HG03469 (cell line): ENCODE measurements at regions not wholly inside any gene's neighbourhood (a gene's known extent, or its start where the extent isn't known, plus 50 kb on each side); places are given as distances from the start of the nearest gene placed in this dataset.

Source experiments
- ATAC-seq: cut with Tn5 transposase; IDR thresholded peaks from one replicate; pipeline ENCODE4 v1.9.1; 2021; ENCODE audit warnings: mild to moderate bottlenecking, moderate library complexity, moderate number of reproducible peaks; ENCODE audit not compliant: unreplicated experiment

DNA sequence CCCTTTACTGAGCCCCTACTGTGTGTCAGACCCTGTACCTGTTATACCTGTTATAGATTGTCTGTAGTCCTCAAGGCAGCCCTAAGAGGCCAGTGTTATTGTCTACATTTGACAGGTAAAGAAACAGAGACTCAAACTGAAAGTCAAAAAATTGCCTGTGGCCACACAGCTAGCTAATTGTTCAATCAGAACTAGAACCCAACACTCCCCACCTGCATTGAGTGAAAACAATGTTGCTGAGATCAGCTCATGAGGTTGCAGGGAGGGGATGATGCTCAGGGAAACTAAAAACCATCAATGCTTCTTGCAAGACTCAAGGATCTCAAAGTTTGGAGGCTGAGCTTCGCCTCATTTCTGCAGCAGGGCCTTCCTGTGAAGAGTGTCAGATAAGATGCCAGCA, 109.5 kb upstream of the LMO4 start:
- ATAC-seq: no peak

- no peak for ATAC-seq
Observed at GRCh38 chr1:87219626-87220025, 109.1 kb upstream of the LMO4 start.

- ATAC-seq: no peak
Observed at GRCh38 chr1:87220993-87221392, 107.7 kb upstream of the LMO4 start.

GRCh38 chr1:87224201-87224600, 104.5 kb upstream of the LMO4 start:
- ATAC-seq: no peak

- ATAC-seq: no peak
Observed at GRCh38 chr1:87225171-87225570, 103.5 kb upstream of the LMO4 start.

GRCh38 chr1:87226341-87226760, 102.3 kb upstream of the LMO4 start:
- no peak for ATAC-seq

DNA sequence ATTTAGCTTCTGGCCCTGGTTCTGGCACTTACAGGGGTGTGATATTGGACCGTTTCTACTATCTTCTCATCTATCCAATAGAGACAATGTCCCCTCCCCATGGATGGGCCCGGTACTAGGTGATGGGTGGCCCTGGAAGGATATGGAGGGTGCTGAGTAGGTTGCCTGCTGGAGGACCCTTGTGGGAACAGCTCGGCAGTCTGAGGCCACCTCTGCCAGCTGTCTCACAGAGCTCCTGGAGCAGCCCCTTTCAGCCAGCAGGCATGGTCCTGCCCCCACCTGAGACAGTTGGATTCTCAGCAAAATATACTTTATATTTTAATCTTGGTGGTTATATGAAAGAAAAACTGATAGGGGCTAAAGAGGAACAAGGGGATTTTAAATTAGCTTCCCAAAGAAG, 101.0 kb upstream of the LMO4 start:
- no peak for ATAC-seq

DNA sequence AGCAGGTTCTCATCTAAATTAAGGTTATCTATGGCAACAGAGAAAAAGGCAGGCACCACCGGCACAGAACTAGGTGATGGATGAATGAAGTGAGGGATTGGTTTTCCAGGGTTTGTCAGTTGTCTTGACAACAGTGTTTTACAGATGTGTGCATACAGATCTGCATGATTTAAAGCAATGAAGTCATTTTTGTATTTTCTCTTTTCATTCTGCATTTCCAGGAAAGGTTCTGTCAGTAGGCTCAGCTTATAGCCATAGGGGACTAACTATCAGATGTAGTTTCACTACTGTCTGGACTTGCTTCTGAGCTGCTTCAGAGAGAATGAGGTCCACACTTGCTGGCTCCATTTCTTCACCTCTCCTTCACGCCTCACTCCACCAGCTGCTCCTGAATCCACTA, 98.2 kb upstream of the LMO4 start:
- no peak for ATAC-seq

DNA sequence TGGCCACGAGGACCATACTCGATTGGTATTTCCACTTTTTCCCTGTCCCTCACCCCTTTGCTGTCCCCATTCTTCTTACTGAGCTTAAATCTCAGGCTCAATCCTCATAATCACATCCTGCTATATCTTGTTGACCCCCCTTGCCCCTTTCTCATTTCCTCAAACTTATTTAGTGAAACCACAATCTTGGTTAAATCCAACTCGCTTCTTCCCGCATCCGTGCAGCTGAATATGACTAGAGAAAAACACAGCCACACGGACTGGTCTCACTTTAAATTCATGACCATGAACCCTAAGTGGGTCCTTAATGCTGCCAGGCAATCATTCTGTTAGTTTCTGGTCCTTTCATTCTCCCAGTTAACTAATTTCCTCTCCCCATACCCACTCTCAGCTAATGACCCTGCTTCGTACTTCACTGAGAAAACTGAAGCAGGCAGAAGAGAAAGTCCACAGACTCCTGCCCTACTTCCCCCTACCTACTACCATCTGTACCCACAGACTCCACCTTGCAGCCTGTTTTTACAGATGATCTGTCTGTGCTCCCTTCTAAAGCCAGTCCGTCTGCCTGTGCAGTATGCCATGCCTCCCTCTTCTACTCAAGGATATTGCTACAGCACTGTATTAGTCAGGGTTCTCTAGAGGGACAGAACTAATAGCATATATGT, 96.8 kb upstream of the LMO4 start:
- no peak for ATAC-seq

- no peak for ATAC-seq
Observed at GRCh38 chr1:87236585-87236984, 92.1 kb upstream of the LMO4 start.

DNA sequence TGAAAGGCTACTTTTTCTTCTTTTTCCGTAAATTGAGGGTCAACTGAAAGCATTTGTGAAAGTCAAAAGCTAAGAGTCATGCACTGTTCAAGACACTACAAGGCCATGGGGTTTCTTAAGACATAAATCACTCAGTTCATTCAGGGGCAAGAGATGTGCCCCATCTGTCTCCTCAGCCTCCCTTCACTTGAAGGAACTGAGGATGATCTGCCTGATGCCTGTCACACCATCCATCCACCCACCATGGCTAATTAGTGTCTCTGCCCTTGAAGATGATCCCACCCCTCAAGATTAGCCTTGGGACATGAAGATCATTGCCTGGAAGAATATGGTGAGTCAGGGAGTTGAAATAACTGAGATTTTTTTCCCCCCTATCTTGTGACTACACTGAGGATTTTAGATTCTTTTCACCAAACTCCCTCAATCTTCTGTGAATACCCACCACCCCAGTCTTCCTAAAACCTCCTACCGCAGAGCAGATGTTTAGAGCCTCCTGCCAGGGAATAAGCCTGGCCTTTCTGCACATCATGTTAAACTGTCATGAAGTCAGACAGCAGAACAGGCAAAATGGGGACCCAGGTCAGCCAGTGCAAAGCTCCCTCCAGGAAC, 88.6 kb upstream of the LMO4 start:
- ATAC-seq: no peak

DNA sequence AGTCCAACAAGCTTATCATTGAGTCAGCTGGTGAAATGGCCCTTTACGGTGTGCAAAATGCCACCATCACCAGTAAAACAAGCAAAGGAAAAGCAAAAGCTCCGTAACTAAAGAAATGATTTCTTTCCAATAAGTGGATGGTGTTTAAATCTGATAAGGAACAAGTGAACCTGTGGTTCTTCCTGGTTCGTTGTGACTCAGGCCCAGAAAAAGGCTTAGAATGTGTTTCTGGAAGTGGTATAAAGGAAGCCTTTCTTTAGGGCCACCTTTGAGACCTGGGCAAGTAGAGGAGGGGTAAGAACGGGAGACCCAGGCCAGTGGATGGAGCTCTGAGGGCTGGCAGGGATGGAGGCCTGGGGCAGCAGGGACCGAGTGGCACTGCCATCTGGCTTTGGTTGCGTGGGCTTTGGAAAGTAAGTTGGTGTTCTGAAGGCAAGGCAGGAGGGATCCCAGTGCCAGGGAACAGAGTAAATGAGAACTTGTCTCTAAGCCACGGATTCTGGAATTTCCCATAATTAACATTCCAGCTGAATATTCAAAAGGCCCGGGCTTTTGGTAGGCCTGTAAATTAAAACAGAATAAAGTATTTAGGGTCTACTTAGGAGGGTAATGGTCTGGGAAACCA, 87.9 kb upstream of the LMO4 start:
- ATAC-seq: no peak

GRCh38 chr1:87242445-87243185, 86.1 kb upstream of the LMO4 start:
- no peak for ATAC-seq

- ATAC-seq: no peak
Observed at GRCh38 chr1:87243573-87243972, 85.1 kb upstream of the LMO4 start.

DNA sequence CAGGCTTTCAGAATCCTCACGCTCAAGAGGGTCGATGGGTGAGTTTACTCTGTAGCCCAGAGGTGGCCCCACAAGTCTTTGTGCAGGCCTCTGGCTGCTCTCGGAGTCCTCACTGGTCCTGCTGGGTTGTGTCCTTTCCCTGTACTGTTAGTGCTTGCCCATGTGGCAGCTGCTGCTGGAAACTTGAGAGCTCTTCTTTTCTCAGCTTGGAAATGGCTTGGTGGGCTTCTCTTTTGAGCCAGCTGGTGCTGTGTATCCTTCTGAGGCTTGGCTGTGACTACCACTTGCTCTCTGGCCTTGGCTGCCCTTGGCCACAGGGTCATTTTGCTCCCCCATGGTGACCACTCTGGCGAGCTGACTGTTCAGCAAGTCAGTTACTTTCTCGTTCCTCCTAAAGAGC, 82.2 kb upstream of the LMO4 start:
- ATAC-seq: no peak

- no peak for ATAC-seq
Observed at GRCh38 chr1:87249803-87250202, 78.9 kb upstream of the LMO4 start.

DNA sequence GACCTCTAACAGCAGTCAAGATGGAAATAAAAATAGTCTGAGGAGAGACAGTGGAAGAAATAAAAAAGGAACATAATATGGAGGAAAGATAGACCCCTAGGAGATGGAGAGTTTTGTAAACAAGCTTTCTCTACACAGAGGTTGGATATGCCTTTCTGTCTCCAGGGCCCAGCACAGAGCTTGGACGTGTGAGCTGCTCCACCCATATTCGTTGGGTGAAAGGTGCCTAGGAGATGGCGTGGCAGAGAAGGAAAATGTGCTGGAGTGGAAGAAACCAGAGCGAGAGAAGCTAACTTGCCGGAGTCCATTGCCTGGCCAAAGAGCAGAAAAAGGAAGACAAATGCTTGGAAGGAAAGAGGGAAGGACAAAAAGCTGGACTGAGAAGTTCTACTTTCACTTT, 78.3 kb upstream of the LMO4 start:
- no peak for ATAC-seq

DNA sequence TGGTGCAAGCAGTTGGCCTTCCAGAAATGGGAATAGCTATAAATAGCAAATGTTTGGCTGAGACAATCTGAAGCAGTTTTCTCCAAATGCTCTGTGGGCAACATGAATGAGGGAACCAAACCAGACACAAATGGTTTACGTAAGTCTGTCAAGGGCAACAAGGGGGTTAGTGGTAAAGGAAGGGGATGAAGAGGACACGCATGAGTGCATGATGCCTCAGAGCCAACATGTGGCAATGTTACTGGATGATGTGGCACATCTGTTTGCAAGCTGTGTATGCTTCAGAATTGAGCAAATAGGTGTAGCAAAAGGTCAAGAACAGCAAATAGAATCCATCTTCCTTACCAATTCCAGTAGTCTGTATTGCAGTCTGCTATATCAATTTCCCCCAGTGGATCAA, 76.3 kb upstream of the LMO4 start:
- no peak for ATAC-seq

- no peak for ATAC-seq
Observed at GRCh38 chr1:87262688-87263087, 66.0 kb upstream of the LMO4 start.

GRCh38 chr1:87263281-87263680, 65.4 kb upstream of the LMO4 start:
- ATAC-seq: no peak

DNA sequence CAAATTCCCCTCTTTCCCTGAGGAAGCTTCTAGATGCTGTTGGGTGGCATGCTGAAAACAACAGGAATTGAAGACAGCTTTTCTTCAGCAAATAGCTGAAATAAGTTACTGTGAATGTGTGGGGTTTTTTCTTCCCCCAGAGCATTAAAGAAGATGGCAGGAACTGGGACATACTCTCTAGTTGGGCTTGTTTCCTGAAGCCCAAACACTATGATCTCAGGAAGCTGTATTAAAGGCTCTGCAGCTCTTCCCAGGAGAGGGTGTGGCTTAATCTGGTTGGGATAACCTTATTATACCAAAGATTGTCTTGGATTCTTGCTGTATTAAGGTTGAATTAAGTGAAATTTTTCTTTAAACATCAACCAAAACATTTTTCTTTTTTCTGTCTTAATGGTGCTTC, 64.9 kb upstream of the LMO4 start:
- no peak for ATAC-seq

- ATAC-seq: no peak
Observed at GRCh38 chr1:87264976-87265375, 63.7 kb upstream of the LMO4 start.
